ENCODE measurements at regions not wholly inside any gene's neighbourhood (a gene's known extent, or its start where the extent isn't known, plus 50 kb on each side); places are given as distances from the start of the nearest gene placed in this dataset.

DNA sequence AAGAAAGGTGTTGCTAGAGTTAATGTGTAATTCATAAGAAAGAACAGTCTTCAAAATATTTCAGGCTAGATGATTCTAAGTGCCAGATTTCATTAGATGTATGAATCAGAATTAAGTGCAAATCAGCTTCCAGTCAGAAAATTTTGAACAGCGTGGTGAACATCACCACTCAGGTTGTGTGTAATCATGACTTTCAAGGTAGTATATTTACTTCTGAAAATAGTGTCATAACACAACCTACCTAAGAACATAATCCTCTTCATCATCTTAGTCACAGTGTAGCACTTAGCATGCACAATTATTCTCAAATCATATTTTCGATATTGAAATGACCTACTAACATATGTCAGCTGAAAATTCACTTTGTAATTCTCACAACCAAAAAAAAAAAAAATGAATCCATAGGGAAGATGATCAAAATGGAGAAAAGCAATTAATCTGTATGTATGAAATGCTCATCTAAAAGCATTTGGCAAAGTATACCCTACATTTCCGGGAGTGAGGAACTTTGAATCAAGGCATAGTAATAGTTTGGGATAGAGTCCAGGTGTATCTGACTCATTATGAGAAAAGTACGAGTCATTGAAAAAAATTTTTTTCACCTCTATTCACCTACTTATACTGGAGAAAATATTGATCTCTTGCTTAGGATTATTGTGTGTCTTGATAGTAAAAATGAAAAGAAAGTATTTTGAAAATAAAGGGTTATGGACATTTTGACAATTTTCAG, 221.8 kb upstream of the CHRM3 start:
- no peaks in the 10 kb centered on the region for H3K27me3 ChIP-seq (ENCODE audit: low read length)
- H3F3A ChIP-seq (ENCODE audit: insufficient read depth), result no peaks in the 10 kb centered on the region
- no peak overlapping the region for H2AFZ ChIP-seq (ENCODE audit: low read depth, low read length, severe bottlenecking)
- no peak overlapping the region for H3K9ac ChIP-seq (ENCODE audit: low read length)
- H3K4me3 ChIP-seq (ENCODE audit: insufficient read depth, low read length, poor library complexity, severe bottlenecking), result no peak overlapping the region
- H3K79me2 ChIP-seq (ENCODE audit: insufficient read depth, low read length), result no peaks in the 10 kb centered on the region
- H3K27ac ChIP-seq (ENCODE audit: low read depth, low read length), result no peak overlapping the region
- H4K20me1 ChIP-seq (ENCODE audit: low read depth, low read length), result no peaks in the 10 kb centered on the region
- no peak overlapping the region for H3K4me2 ChIP-seq (ENCODE audit: low read depth, low read length, poor library complexity, severe bottlenecking)
- H3K9me3 ChIP-seq (ENCODE audit: insufficient read depth, low read length), result no peaks in the 10 kb centered on the region
- TF ChIP-seq, protein P1, sequence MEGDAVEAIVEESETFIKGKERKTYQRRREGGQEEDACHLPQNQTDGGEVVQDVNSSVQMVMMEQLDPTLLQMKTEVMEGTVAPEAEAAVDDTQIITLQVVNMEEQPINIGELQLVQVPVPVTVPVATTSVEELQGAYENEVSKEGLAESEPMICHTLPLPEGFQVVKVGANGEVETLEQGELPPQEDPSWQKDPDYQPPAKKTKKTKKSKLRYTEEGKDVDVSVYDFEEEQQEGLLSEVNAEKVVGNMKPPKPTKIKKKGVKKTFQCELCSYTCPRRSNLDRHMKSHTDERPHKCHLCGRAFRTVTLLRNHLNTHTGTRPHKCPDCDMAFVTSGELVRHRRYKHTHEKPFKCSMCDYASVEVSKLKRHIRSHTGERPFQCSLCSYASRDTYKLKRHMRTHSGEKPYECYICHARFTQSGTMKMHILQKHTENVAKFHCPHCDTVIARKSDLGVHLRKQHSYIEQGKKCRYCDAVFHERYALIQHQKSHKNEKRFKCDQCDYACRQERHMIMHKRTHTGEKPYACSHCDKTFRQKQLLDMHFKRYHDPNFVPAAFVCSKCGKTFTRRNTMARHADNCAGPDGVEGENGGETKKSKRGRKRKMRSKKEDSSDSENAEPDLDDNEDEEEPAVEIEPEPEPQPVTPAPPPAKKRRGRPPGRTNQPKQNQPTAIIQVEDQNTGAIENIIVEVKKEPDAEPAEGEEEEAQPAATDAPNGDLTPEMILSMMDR (IDR thresholded peaks at IDR 0.05; ENCODE audit: insufficient read depth, low read length, poor library complexity, severe bottlenecking), result no peak
- TF ChIP-seq EZH2phosphoT487 (conservative IDR thresholded peaks at IDR 0.05; ENCODE audit: low read length), result no peak
- no peaks in the 10 kb centered on the region for H3K36me3 ChIP-seq (ENCODE audit: low read length)
- no peaks in the 10 kb centered on the region for H3K9me2 ChIP-seq (replicated peaks; ENCODE audit: insufficient read depth, low read length)

- Histone ChIP-seq H3K9ac (ENCODE audit: low read length) (no peak overlapping the region), H3K36me3 (ENCODE audit: low read length) (no peaks in the 10 kb centered on the region), H3K27me3 (ENCODE audit: low read length) (no peaks in the 10 kb centered on the region), H3K9me3 (ENCODE audit: insufficient read depth, low read length) (no peaks in the 10 kb centered on the region), H3K4me2 (ENCODE audit: low read depth, low read length, poor library complexity, severe bottlenecking) (no peak overlapping the region), H3F3A (ENCODE audit: insufficient read depth) (no peaks in the 10 kb centered on the region), H3K79me2 (ENCODE audit: insufficient read depth, low read length) (no peaks in the 10 kb centered on the region), H3K4me3 (ENCODE audit: insufficient read depth, low read length, poor library complexity, severe bottlenecking) (no peak overlapping the region), H3K9me2 (replicated peaks; ENCODE audit: insufficient read depth, low read length) (no peaks in the 10 kb centered on the region), H3K27ac (ENCODE audit: low read depth, low read length) (no peak overlapping the region), H2AFZ (ENCODE audit: low read depth, low read length, severe bottlenecking) (no peak overlapping the region), H4K20me1 (ENCODE audit: low read depth, low read length) (no peaks in the 10 kb centered on the region)
- TF ChIP-seq, protein P1 (IDR thresholded peaks at IDR 0.05; ENCODE audit: insufficient read depth, low read length, poor library complexity, severe bottlenecking), result no peak
- no peak for TF ChIP-seq EZH2phosphoT487 (conservative IDR thresholded peaks at IDR 0.05; ENCODE audit: low read length)
Measured at GRCh38 chr1:239155466-239156091, 230.8 kb upstream of the CHRM3 start.

DNA sequence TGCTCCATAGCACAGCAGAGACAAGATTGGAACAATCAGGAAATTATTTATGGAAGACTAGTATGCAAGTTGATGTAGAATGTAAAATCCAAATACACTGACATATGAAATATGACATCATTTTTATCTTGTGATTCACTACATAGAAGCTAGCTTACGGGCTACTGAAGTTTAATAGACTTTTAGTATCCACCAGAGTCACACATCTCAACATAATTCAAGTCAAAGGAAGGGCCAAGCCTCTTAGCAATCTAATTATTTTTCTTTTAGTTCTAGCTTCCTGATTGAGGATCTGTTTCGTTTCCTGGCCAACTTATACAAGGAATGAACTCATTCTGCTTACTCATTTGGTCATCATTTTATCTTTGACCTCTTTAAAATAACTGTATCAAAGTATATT, 234.4 kb upstream of the CHRM3 start:
- Histone ChIP-seq H3F3A (ENCODE audit: insufficient read depth) (no peaks in the 10 kb centered on the region), H3K36me3 (ENCODE audit: low read length) (no peaks in the 10 kb centered on the region)
- TF ChIP-seq EZH2phosphoT487 (conservative IDR thresholded peaks at IDR 0.05; ENCODE audit: low read length), result no peak
- TF ChIP-seq, protein P1 (IDR thresholded peaks at IDR 0.05; ENCODE audit: insufficient read depth, low read length, poor library complexity, severe bottlenecking), result no peak

More for the DNA sequence above, 234.4 kb upstream of the CHRM3 start:
- Histone ChIP-seq H3K79me2 (ENCODE audit: insufficient read depth, low read length) (no peaks in the 10 kb centered on the region), H3K27ac (ENCODE audit: low read depth, low read length) (no peak overlapping the region), H4K20me1 (ENCODE audit: low read depth, low read length) (no peaks in the 10 kb centered on the region), H3K4me2 (ENCODE audit: low read depth, low read length, poor library complexity, severe bottlenecking) (no peak overlapping the region), H3K4me3 (ENCODE audit: insufficient read depth, low read length, poor library complexity, severe bottlenecking) (no peak overlapping the region), H3K9me2 (replicated peaks; ENCODE audit: insufficient read depth, low read length) (no peaks in the 10 kb centered on the region), H3K27me3 (ENCODE audit: low read length) (no peaks in the 10 kb centered on the region), H3K9me3 (ENCODE audit: insufficient read depth, low read length) (no peaks in the 10 kb centered on the region), H3K9ac (ENCODE audit: low read length) (no peak overlapping the region), H2AFZ (ENCODE audit: low read depth, low read length, severe bottlenecking) (no peak overlapping the region)
